Left kidney (tissue), 1 donor: ENCODE measurements at regions not wholly inside any gene's neighbourhood (a gene's known extent, or its start where the extent isn't known, plus 50 kb on each side); places are given as distances from the start of the nearest gene placed in this dataset.
"Not testable (repeated sequence)": the region's sequence is repeated elsewhere in the genome, so short reads cannot be mapped to it uniquely, and the experiment has no call there.

Source experiments
- DNase-seq: peaks from one replicate; pipeline ENCODE4 v3.0.0-alpha.2; 2013

DNA sequence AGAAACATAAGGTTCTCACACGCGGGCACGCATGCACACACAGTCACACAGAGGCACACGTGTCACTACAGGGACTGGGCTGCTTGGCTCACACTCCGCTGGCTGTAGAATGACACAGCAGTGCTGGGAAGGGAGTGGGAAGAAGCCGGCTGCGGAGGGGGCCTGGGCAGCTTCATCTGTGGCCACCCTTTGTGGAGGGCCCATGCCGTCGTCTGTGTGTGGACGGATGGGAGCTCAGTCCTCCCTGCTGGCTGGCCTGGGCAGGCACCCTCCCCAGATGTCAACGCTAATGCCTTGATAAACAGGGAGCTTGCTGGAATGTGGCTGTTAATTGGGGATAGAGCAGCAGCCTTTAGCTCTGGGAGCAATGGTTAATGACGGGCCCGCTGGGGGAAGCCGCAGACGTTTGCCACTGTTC is 621.1 kb downstream of the BCOR start:
- no peak for DNase-seq

DNA sequence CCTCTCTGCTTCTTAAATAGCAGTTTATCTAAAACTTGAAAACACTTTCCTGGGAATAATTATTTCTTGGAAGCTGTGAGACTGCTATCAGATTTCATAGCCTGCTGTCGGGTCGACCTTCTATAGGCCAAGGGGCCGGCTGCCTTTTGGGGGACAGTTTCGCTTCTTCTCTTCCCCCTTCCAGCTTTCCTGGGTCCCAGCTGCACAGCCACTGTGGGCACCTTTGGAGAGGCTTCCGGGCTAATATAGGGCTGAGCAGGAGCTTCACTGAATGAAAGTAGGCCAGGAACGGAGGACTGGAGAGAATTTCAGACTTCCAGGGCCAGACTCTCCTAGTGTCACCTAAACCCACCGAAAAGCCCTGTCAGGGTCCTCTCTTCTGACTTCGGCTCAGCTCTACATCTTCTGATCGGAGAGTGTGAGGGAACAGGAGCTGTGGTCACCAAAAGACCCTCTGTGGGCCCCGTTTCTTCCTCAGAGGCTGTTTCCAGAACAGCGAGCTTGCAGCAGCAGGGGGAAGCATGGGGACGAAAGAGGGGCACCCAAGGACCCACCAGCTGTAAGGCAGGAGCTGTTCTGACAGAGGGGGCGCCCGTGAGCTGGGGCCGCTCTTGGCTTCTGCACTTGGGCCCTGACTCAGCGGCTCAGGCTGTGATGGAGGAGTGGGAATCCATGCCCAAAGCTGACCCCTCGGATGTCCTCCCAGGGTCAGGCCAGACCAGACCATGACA is 620.6 kb downstream of the BCOR start:
- DNase-seq, result no peak

DNA sequence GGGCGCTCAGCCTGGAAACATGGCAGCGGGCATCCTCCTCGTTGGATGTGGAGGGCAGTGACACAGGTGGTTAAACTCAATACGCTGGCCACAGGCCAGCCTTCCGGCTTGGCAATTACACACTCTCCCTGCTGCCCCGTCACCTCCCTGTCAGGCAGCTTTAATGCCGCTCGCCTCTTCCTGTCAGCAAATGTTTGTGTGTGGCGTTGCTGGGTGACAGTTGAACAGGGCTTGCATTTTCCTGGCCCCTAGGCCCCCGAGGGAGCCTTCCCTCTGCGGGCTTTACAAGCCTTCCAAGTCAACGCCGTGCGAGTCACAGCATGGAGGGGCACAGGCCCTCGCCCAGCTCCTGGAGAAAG is 620.0 kb downstream of the BCOR start:
- peak; percentile 72 for DNase-seq

DNA sequence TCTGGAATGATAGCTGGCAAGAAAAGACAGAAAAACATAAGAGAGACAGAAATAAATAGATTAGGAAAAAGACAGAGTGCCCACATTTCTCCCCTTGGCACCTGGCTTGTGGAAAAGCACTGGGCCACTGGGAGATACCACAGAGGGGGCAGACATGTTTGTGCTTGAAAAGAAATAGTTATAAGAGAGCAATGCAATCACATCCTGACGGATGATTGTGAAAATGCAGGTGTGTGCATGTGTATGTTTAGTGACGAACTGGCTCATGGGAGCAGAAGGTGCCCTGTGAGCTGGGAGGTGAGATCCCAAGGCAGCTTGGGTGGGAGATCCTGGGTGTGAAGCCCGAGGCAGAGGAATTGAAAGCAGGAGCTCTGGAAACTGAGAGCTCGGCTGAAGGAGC is 617.9 kb downstream of the BCOR start:
- DNase-seq, result no peak

DNA sequence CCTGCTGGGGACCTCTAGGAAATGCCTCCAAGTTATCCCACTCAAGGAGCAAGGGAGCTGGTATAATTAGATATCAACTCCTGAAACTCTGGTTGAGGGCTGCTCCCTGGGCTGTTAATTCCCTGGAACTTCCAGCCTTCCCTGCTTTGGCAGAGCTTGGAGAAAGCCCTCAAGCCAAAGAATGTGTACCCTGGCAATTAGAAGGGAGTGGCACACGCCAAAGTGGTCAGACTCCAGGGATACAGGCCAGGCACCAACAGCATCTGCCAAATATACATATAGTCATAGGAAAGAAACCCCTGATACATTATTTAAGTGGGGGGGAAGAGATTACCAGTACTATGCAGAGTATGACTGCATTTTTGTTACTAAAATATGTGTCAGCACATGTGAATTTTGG is 616.8 kb downstream of the BCOR start:
- no peak for DNase-seq

DNA sequence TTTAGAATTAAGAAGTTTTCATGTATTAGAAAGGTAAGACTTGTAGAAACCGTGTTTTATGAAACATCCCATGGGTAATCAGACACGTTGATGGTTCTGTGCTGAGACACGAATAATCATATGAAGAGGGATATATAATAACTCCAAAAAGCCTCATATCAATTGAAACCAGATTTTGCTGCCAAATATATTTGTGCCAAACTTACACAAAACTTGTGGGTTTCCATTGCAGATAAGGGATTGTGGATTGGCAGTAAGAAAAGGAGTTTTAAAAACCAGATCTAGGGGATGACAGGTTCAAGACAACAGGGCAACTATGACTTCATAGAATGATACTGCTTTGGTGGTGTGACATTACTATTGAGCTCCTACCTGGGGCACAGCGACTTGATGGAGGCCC is 616.1 kb downstream of the BCOR start:
- no peak for DNase-seq

DNA sequence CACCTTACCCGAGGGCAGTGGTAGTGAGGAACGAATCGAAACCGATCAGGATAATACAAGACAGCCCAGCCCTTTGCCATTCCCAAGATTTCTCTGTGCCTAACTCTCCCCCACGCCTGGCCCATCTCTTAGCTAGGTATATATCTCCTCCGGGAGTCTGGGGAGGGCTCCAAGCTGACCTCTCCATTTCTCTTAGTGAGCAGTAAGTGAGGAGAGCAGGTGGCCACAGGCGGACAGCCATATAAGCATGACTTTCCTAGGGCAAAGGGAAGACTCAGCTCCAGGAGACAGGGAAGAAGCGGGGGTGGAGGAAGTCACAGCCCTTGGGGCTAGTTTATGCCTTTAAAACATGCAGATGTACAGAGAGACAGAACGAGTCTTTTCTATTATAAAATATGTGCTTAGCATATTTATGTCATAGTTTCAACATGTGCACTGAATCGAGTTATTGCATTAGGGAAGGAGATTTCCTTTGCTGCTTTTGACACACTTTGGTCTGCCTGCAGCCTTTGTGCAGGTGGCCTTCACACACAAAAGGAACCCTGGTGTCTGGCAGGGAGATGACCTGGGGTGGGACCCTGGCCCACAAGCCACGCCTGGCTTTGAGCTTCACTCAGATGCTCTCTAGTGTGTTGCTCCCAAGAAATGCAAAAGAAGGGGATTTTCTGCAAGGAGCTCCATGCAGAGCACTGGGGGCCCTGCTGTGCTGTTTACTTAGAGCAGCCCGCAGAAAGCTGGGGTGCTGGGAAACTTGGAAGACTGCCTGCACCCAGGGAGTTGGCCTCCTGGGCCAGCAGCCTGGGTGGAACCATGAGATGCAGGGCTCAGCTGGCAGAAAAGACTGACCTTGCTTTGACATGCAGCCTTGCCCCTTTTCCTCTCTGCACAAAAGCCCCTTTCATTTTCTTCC is 613.3 kb downstream of the BCOR start:
- no peak for DNase-seq

DNA sequence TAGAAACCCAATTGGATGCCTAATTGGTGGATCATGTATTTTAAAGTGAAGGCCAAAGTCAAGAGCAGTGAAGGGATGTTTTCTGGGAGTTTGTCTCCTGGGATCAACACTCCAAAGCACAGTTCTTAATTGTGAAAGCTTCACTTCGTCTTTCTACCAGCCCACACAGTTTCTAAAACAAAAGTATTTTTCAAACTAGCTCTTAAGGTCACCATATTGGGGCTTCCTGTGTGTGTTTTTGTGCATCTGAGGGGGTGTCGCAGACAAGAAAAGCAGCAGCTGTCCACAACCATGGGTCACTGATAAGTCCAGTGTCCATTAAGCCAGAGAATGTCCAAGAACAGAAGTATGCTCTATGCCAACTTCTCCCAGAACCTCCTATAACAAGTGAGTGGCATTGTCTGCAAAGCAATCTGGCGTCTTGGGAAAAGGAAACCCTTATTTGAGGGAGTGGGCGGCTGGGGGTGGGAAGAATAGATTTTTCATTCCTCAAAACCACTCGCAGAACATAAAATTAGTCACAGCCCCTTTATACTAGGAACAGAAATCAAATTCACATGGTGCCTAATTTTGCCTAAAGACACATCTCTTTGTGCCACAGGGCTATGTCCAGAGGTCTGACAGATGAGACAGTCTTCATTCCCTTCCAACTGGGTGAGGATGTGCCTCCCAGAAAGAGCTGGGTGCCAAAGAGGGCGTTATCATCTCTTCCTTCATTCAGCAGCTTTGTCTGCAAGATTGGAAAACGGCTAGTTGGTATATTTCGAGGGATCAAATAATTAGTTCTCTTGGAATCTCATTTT is 610.4 kb downstream of the BCOR start:
- no peak for DNase-seq

DNA sequence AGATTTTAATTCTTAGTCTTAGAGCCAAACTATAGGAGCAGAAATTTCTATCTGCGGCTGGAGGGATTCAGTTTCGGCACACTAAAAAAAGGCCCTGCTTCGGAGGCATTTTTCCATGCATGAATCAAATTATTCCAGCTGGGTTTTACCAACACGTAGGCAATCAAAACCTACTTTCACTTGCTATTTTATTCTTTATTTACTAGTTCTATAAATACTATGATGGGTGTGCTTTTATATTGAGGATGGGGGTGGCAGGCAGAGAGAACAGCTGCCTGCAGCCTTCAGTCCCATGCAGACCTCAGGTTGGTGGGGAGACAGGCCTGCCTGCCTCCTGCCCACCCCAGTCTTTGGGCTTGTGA is 609.8 kb downstream of the BCOR start:
- DNase-seq, result no peak

DNA sequence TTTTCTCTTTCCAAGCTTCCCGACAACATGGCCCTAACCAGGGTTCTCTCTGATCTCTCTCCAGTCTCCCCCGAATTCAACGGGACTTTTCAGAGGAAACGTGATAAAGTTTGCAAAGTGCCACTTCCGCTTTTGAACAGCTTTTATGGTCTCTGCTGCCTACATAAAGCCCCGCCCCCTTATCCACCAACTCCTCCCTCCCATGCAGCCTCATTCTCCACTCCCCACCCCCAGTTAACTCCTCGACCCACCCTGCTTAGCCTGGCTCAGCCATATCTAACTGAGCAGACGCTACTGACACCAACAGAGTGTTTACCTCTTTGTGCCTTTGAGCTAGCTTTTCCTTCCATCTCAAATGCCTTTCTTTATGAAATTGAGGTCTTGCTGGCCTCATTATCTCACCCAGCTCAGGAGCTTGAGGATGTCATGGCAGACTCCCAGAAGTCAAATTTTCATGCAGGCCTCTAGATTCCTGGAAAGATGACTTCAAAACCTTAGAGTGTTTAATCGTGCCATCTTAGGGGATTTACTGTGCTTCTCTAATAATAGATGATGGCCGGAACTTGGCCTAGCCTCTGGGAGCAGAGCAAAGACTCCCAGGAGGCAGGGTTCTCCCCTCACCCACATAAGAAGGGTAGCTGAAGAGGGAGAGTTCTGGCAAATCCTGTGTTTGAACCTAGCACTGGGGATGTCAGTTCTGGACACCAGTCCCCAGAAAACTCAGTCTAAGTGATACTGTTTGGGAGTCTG is 606.0 kb downstream of the BCOR start:
- no peak for DNase-seq

DNA sequence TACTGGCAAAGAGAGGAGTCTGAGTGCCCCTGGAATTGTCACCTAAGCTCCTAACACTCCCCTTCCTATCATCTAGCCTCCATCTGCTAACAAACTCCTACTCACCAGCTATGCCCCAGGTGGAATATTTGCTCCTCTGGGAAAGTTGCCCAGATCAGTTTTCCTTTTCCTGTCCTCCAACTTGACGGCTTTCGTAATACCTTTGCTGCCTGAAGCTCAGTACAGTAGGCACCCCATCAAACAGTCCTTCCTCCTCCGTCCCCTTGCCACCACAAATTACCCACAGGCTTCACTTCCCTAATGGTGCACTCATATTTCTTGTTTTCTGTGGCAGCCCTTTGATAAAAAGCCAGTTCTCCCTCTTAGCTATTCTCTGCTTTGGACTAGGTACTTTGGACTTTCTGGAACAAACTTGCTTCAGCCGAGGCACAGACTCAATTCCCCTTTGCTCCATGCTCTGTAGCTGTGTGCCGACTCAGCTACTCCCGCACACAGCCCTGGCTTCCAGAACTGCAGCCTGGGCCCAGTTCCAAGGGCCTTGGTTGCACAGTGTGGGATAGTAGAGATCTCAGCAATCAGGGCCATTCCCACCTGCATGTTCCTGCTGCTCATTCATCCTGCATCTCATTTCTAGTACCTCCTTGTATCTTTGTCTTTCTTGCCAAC is 605.1 kb downstream of the BCOR start:
- no peak for DNase-seq

DNA sequence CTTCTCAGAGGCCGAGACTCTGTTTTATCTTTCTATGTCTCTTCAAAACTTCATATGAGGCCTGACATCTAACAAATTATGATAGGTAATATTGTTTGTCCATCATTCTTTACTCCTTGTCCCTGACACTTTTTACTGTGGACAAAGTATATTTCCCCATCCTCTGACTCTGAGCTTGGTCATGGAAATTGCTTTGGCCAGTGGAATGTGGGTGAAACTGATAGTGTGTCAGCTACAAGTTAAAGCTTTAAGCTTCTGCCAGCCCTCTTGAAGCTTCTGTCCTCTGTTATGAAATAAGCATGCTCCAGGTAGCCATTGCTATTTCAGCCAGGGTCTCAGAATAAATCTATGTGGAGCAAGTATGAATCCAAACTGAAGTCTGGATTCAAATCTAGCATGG is 604.6 kb downstream of the BCOR start:
- DNase-seq, result no peak

DNA sequence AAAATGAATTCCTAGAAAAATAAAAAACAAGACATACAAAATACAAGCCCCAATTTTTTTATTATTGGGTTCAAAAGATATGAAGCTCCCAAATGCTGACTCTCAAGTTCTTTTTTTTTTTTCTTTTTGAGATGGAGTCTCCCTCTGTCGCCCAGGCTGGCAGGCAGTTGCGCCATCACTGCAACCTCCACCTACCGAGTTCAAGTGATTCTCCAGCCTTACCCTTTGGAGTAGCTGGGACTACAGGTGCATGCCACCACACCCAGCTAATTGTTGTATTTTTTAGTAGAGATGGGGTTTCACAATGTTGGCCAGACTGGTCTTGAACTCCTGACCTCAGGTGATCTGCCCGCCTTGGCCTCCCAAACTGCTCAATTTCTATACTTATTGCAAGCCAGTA is 600.6 kb downstream of the BCOR start:
- not testable (repeated sequence) for DNase-seq

DNA sequence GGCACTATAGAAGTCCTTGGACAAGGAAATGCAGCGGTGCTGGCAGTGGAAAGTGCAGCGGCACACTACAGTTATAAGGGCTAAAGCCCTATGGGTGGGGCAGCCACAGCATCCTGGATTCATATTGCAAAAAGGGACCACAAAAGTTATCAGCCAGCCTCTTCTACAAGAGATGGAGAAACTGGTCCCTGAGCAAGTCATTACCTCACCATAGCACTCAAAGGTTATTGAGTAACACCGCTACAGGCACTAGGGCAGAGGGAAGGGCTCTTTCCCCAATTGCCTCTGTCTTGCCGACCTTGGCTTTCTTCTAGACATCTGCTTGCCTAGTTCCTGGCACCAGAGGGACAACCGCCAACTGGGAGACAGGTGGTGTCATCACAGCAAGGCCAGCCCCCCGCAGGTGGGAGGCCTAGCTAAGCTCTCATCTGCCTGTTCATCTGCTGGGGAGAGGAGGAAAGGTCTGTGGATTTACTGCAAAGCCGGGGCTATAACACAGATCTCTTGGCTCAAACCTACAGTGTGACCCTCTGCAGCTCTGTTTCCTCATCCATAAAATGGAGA is 600.0 kb downstream of the BCOR start:
- no peak for DNase-seq

DNA sequence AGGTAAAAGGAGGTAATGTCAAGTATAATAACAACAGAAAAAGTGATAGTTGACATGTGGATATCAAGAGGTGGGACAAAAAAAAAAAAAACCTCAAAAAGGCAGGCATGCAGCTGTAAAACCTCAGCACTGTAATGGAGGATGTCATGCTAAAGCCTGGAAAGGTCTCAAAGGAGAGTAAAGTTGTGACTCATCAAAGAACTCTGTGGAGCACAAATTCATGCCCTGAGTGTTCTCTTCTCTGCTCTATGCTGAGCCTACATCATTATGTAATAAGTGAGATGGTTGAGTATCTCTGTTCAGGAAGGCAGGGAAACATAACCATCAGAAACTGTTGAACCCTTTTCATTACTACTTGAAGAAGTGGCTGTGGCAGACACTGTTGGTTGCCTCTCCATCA is 597.8 kb downstream of the BCOR start:
- DNase-seq, result no peak

DNA sequence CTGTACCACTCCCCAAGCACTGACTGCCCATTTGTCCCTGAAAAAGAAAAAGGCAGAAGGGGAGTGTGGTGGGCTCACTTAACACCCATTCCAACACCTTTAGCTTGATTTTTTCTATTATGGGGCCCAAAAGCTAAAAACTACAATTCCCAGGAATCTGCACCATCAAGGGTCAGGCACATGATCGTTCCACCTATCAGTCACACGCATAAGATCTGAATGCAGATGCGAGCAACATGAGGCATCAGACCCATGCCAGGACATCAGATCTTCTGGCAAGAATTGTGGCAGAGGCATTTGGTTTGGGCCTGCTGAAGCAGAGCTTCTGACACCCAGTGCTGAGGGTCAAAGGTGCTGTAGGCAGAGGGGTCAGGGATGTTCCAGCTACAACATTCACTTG is 595.9 kb downstream of the BCOR start:
- DNase-seq, result no peak

DNA sequence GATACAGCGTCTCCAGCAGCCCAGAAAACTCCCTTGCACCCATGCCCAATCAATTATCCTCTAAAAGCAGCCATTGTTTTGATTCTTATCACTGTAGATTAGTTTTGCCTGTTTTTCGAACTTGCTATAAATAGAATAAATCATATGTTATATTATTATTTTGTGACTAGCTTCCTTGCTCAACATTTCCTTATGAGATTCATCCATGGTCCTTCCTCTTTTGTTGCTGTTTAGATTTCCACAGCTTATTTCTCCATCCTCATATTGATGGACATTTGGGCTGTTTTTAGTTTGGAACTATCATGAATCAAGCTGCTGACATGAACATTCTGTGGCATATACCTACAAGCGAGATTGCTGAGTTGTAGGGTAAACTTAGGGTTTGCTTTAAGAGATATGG is 595.3 kb downstream of the BCOR start:
- DNase-seq, result no peak

DNA sequence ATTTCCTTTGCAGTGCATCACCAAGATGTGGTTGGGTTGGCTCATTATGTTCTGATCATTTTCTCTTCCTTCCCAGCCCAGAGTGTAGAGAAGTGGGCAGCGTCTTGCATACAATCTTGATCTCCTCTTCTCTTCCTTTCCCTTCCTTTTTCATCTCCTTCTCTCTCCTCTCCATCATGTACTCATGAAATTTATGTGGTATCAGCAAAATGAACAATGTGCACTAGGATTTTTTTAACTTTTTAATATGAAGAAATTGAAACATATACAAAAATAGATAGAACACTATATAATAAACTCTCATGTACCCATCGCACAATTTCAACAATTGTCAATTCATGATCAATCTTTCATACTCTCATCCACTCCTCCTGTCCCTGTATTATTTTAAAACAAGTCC is 593.5 kb downstream of the BCOR start:
- DNase-seq, result no peak

DNA sequence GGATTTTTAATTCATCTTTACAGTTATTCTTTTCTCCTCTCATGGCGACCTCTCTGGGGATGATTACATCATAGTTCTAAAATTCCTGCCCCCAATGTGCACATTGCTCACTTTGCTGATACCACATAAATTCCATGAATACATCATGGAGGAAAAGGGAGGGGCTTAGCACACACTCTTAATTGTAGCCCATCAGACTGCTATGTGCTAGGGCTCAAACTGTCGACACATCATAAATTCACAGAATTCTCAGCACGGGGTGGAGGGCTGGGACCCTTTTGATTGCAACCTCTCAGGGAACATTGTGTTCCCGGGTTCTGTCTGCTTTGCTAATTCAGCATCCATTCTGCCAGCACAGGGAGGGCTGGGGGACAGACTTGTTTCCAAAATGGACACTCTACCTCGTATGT is 592.9 kb downstream of the BCOR start:
- no peak for DNase-seq

DNA sequence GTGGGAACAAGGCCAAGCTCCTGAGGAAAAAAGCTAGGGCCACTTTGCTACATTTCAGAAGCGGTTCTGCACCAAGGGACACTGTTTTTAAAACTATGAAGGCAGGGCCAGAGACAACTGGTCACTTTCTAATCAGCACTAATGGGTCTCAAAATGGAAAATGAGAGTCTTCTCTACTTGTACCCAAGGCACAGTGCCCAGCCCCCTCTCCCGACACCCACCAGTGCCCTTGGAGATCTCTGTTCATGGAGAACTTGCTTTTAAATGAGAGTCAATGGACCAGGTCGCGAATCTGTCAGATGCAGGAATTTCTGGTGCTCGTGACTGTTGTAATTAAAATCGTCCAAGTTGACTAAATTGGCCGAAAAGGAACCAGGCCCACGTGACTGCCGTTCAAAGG is 591.6 kb downstream of the BCOR start:
- DNase-seq, result no peak

DNA sequence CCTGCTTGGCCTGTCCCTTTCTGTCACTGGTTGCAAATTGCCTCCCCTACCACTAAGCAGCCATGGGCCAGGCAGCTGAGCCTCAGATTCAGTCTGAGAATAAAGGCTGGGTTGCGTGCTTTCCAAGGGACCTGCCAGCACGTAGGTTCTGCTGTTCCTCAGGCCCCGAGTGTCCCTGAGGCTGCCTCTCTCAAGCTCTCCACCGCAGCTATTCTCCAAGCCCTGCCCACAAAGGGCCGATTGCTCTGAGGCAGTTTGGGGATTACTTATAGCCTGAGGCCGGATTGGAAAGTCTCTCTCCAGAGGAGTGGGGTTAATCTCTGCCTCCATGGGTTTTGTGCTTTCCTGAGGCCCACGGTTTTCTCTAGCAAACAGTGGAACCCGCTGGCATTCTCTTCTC is 590.7 kb downstream of the BCOR start:
- DNase-seq, result no peak
